CD4-positive, alpha-beta T cell treated with Interleukin-15 for 1 hour (primary cell): ENCODE measurements at regions not wholly inside any gene's neighbourhood (a gene's known extent, or its start where the extent isn't known, plus 50 kb on each side); places are given as distances from the start of the nearest gene placed in this dataset.
"Not testable (repeated sequence)": the region's sequence is repeated elsewhere in the genome, so short reads cannot be mapped to it uniquely, and the experiment has no call there.

Experiments used
- DNase-seq: peaks from one replicate; pipeline ENCODE4 v3.0.0-alpha.2; 2020

- DNase-seq: no peak
Measured at GRCh38 chr18:2204736-2205135, 366.6 kb downstream of the METTL4 start.

- DNase-seq: no peak
Measured at GRCh38 chr18:2207294-2207693, 364.0 kb downstream of the METTL4 start.

- no peak for DNase-seq
Measured at GRCh38 chr18:2212598-2213205, 358.6 kb downstream of the METTL4 start.

- DNase-seq: no peak
Measured at GRCh38 chr18:2213905-2214304, 357.4 kb downstream of the METTL4 start.

GRCh38 chr18:2217356-2217755 lies 353.9 kb downstream of the METTL4 start:
- DNase-seq: no peak

- no peak for DNase-seq
Measured at GRCh38 chr18:2218101-2218500, 353.2 kb downstream of the METTL4 start.

GRCh38 chr18:2219706-2220105 lies 351.6 kb downstream of the METTL4 start:
- no peak for DNase-seq

- no peak for DNase-seq
Measured at GRCh38 chr18:2222270-2223185, 348.8 kb downstream of the METTL4 start.

- DNase-seq: no peak
Measured at GRCh38 chr18:2223449-2223848, 347.9 kb downstream of the METTL4 start.

- DNase-seq: no peak
Measured at GRCh38 chr18:2223849-2224248, 347.5 kb downstream of the METTL4 start.

GRCh38 chr18:2236232-2236631 lies 335.1 kb downstream of the METTL4 start:
- DNase-seq: no peak

- no peak for DNase-seq
Measured at GRCh38 chr18:2237706-2238105, 333.6 kb downstream of the METTL4 start.

- DNase-seq: no peak
Measured at GRCh38 chr18:2240311-2240705, 331.0 kb downstream of the METTL4 start.

GRCh38 chr18:2244641-2245040 lies 326.7 kb downstream of the METTL4 start:
- DNase-seq: no peak

- not testable (repeated sequence) for DNase-seq
Measured at GRCh38 chr18:2247101-2247500, 324.2 kb downstream of the METTL4 start.

- DNase-seq: no peak
Measured at GRCh38 chr18:2254977-2255376, 316.3 kb downstream of the METTL4 start.

- no peak for DNase-seq
Measured at GRCh38 chr18:2256577-2256976, 314.7 kb downstream of the METTL4 start.

- no peak for DNase-seq
Measured at GRCh38 chr18:2258954-2259353, 312.4 kb downstream of the METTL4 start.

GRCh38 chr18:2263303-2263890 lies 307.9 kb downstream of the METTL4 start:
- DNase-seq: no peak

- DNase-seq: no peak
Measured at GRCh38 chr18:2274613-2275012, 296.7 kb downstream of the METTL4 start.

- no peak for DNase-seq
Measured at GRCh38 chr18:2281086-2281485, 290.2 kb downstream of the METTL4 start.

- DNase-seq: no peak
Measured at GRCh38 chr18:2281523-2282199, 289.6 kb downstream of the METTL4 start.

- no peak for DNase-seq
Measured at GRCh38 chr18:2293109-2293839, 278.0 kb downstream of the METTL4 start.
